ENCODE measurements at regions not wholly inside any gene's neighbourhood (a gene's known extent, or its start where the extent isn't known, plus 50 kb on each side); places are given as distances from the start of the nearest gene placed in this dataset.

- Histone ChIP-seq H3K27me3 (ENCODE audit: control insufficient read depth in 1 of 2, insufficient read depth in 2 of 2, low read length in 2 of 2) (no peaks in the 10 kb centered on the region), H2AFZ (ENCODE audit: low read length) (no peak overlapping the region), H3K4me2 (ENCODE audit: low read depth, low read length) (peak overlapping the region; percentile 90), H3K27ac (ENCODE audit: extremely low read length, insufficient read depth, low read length) (peak overlapping the region; percentile 77), H3K4me3 (replicated peaks in 1 of 3; ENCODE audit: insufficient read depth in 1 of 3, low read depth in 2 of 3, low read length in 3 of 3) (peak overlapping the region; percentile 11 to 56 (median 26); a peak in 5 of 6 replicates), H3K9me3 (ENCODE audit: low read length) (no peaks in the 10 kb centered on the region), H4K20me1 (ENCODE audit: insufficient read depth, low read length) (no peaks in the 10 kb centered on the region), H3K36me3 (replicated peaks in 1 of 2; ENCODE audit: control insufficient read depth in 1 of 2, insufficient read depth in 2 of 2, low read length in 2 of 2) (no peaks in the 10 kb centered on the region), H3K4me1 (ENCODE audit: insufficient read depth, low read length) (peaks cover 76% of the 10 kb centered on the region), H3K9ac (ENCODE audit: insufficient read depth, low read depth, low read length) (peak overlapping the region; percentile 31; the same call in 1 of the 2 replicates), H3K79me2 (ENCODE audit: insufficient read depth, low read length) (no peaks in the 10 kb centered on the region)
- BruUV-seq (replicated peaks), result no TSS peak
- ChIA-PET CTCF (ENCODE audit: low intra/inter-chr PET ratio, low total read pairs) (no interaction called here), POLR2A (interaction anchor here (1.0 to 4.2 kb wide), 4 partner anchors 46 to 518 kb away, joined by 3 to 70 read pairs (median 6); no protein-coding TSS in a partner anchor)
- intact Hi-C loops (cut with micrococcal nuclease; ENCODE audit: unreplicated experiment), result loop anchor here (2.0 kb wide), 1 partner anchor 46 kb away; no protein-coding TSS in a partner anchor
- 13% methylated on average over 8 of the region's 9 CpGs for WGBS (ENCODE audit: low lambda C conversion rate)
- FAIRE-seq (no peak), ATAC-seq (peak; percentile 16; the same call in 2 of the 3 replicates), DNase-seq (ENCODE audit: low spot score) (peak; percentile 63)
- in situ Hi-C loops (cut with HindIII; ENCODE audit: extremely low pct_ligation_motif_present, low pct_unique_long_range_greater_than_20kb), result no loop called here
- TF ChIP-seq MYC (CRISPR knock-in tag; IDR thresholded peaks at IDR 0.05; ENCODE audit: borderline replicate concordance) (no peak), EEA1 (CRISPR knock-in tag; IDR thresholded peaks at IDR 0.05; ENCODE audit: borderline replicate concordance) (no peak), TFE3 (CRISPR knock-in tag; IDR thresholded peaks at IDR 0.05) (0 out of 2 replicates have a peak, but pooled peaks have one; percentile 25), HNF4A (CRISPR knock-in tag; IDR thresholded peaks at IDR 0.05) (peak; percentile 85), POLR2AphosphoS5 (IDR thresholded peaks at IDR 0.05; ENCODE audit: low read depth, low read length) (peak; percentile 47; the same call in 1 of the 2 replicates), DMAP1 (CRISPR knock-in tag; IDR thresholded peaks at IDR 0.05) (no peak), REST (IDR thresholded peaks at IDR 0.05; ENCODE audit: borderline replicate concordance in 1 of 2, low read depth in 1 of 2, low read length in 2 of 2) (peak in 1 of 2 experiments; percentile 53; a peak in 1 of 4 replicates), EP300 (IDR thresholded peaks at IDR 0.05; ENCODE audit: low read depth in 2 of 2, low read length in 2 of 2) (peak in 1 of 2 experiments; percentile 58; a peak in 2 of 4 replicates), EP300 (CRISPR knock-in tag; IDR thresholded peaks at IDR 0.05; ENCODE audit: borderline replicate concordance) (no peak), IKZF5 (CRISPR knock-in tag; IDR thresholded peaks at IDR 0.05) (0 out of 2 replicates have a peak, but pooled peaks have one; percentile 7), TFDP2 (CRISPR knock-in tag; IDR thresholded peaks at IDR 0.05) (no peak), FOXA3 (CRISPR knock-in tag; IDR thresholded peaks at IDR 0.05) (peak; percentile 18; the same call in 1 of the 2 replicates), ATF4 (CRISPR knock-in tag; IDR thresholded peaks at IDR 0.05) (0 out of 4 replicates have a peak, but pooled peaks of 1 of the 2 experiments have one; percentile 8), ZNF747 (CRISPR knock-in tag; IDR thresholded peaks at IDR 0.05; ENCODE audit: borderline replicate concordance) (no peak), ZNF558 (CRISPR knock-in tag; IDR thresholded peaks at IDR 0.05; ENCODE audit: borderline replicate concordance) (no peak), ZNF607 (CRISPR knock-in tag; IDR thresholded peaks at IDR 0.05; ENCODE audit: borderline replicate concordance) (no peak)
These were observed 226.6 kb upstream of the DIO3 start for GRCh38 chr14:101334656-101335055.
